NCI-H1092 treated with DMSO at 0.1 percent for 48 hours (cell line): ENCODE measurements at regions not wholly inside any gene's neighbourhood (a gene's known extent, or its start where the extent isn't known, plus 50 kb on each side); places are given as distances from the start of the nearest gene placed in this dataset.
A peak's percentile ranks its signal among the peaks of the same experiment; 100 is the strongest.
"Not testable (repeated sequence)": the region's sequence is repeated elsewhere in the genome, so short reads cannot be mapped to it uniquely, and the experiment has no call there.

Experiments used
- DNase-seq: peaks from one replicate; lab custom pipeline; 2025; lab: John Stamatoyannopoulos, UW

DNA sequence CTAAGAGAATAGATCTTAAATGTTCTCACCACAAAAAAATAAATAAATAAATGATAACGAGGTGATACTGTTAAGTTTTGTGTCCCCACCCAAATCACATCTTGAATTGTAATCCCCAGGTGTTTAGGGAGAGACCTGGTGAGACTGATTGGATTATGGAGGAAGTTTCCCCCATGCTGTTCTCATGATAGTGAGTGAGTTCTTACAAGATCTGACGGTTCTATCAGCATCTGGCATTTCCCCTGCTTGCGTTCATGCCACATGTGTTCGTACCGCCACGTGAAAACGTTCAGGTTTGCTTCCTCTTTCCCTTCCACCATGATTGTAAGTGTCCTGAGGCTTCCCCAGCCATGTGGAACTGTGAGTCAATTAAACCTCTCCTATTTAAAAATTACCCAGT lies 1514.8 kb upstream of the TENM4 start:
- DNase-seq = no peak

GRCh38 chr11:80948781-80949180 lies 1508.0 kb upstream of the TENM4 start:
- DNase-seq = no peak

- DNase-seq = no peak
These were observed 1503.9 kb upstream of the TENM4 start for GRCh38 chr11:80944758-80945157.

DNA sequence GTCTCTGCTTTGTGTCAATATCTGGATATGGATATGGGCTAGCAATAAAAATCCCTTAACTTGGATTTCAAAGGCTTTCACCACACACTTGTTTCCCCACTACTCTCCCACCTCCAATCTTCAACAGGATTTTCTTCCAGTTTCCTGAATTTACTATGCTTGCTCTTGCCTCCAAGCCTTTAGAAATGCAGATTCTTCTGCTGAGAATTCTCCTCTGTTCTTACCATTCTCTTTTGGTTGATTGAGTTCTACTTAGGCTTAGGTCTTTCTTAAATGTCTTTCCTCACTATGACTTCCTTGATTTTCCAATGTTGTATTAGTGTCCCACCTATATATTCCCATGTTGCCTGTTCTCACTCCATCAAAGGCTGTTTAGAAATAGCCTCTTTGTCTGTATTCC lies 1502.4 kb upstream of the TENM4 start:
- no peak for DNase-seq

- no peak for DNase-seq
These were observed 1497.0 kb upstream of the TENM4 start for GRCh38 chr11:80937842-80938241.

DNA sequence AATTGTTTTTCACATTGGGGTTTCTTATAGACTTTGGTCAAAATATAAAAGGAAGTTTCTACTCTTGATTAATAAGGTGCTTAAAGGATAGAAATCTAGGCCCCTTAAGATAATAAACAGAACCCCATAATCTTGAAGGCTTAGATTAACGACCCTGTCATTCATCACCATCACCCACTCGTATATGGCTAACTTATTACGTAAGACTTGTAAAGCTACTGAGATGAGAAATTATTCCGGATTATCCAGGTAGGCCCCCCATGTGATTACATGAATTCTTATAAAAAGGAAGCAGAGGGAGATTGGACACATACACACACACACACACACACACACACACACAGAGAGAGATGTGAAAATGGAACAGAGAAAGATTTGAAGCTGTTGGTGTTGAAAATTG lies 1489.2 kb upstream of the TENM4 start:
- DNase-seq = no peak

DNA sequence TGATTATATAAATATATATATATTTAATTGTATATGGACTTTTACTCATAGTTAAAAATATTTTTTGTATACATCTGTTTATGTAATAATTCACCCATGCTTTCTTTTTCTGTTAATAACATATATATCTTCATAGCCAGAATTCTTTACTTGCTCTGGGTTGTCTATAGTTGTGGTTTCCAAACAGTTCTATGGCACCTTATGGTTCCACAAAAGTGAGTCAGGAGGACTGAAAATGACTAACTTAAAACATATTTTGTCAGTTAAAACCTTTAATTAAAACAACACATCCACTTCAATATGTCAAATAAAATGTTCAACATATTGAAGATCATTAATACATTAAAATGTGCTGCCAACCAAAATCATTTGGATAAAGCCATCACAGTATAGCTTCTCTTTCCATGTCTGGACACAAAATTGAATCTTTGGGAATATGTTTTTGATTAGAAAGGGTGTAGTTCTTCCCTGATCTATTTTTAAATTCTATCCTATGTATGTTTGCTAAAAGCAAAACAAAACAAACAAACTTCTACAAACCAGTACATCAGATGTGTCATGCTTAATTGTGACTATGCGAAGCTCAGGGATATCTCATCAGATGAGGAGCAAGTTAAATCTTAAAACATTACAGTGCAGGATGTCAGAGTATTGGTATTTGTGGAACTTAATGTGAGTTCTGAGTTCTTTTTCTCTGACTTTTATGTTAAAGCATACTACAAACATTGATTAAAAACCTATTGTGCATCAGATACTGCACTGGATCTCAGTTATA lies 1488.4 kb upstream of the TENM4 start:
- DNase-seq = no peak

GRCh38 chr11:80925321-80925720 lies 1484.5 kb upstream of the TENM4 start:
- no peak for DNase-seq

DNA sequence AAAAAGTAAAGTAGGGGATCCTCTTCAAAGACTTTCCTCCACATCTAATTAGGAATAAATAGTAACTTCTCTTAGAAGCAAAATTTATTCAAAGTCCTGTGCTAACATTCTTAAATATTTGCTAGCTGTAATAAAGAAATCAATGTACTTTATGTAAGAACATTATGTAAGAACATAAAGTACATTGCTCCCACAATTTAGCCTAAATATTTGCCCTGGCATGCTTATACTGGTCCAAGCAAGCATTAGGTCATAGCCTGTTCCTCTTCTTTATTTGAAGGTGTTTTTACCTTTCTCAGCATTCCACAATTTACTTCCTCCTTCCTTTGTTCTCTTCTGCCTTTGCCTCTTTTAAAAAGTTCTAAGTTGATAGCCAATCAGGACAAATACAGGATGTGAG lies 1480.5 kb upstream of the TENM4 start:
- not testable (repeated sequence) for DNase-seq

GRCh38 chr11:80916173-80916798 lies 1475.5 kb upstream of the TENM4 start:
- DNase-seq = no peak

GRCh38 chr11:80914311-80914710 lies 1473.5 kb upstream of the TENM4 start:
- DNase-seq = no peak

DNA sequence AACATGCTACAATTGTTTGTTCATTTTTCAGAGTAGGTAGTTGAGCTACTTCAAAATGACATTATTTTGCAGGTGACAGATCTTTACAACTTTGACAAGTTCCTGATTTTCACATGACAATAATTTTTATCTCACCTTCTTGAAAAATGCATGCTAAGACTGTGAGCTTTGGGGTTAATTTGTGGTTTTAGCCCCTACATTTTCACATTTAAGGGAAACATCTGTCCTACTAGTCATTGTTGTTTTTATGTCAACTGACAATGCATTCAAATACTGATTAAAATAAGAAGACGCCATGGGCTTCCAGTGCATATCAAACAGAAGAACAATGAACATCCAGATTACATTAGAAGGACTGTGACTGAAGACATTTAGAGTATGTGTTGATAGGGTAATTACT lies 1470.8 kb upstream of the TENM4 start:
- DNase-seq = no peak

GRCh38 chr11:80900265-80900664 lies 1459.4 kb upstream of the TENM4 start:
- no peak for DNase-seq

DNA sequence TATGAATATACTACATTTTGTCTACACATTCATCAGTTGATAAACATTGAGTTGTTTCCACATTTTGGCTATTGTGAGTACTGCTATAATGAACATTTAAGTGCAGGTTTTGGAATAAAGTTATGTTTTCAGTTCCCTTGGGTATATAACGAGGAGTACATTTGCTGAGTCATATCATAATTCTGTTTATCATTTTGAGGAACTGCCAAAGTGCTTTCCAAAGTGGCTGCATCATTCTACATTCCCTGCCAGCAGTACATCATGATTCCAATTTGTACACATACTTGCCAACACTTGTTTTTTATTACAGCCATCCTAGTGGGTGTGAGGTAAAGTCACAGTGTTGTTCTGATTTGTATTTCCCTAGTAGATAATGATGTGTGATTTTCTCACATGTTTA lies 1458.6 kb upstream of the TENM4 start:
- peak; percentile 26 for DNase-seq

GRCh38 chr11:80898910-80899309 lies 1458.1 kb upstream of the TENM4 start:
- DNase-seq = no peak

DNA sequence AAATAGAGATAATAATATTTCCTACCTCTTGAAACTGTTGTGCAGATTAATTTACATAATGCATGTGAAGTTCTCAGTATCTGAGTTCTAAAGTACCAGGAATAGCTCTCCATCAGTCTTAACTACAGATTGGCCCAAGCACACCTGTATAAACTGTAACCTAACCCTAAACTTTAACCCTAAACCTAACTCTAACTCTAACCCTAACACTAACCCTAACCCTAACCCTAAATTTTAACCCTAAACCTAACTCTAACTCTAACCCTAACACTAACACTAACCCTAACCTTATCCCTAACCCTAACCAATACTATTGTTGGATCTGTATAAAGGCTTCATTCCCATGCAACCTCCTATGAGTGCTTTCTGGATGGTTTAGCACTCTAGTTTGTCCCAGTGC lies 1445.9 kb upstream of the TENM4 start:
- no peak for DNase-seq

DNA sequence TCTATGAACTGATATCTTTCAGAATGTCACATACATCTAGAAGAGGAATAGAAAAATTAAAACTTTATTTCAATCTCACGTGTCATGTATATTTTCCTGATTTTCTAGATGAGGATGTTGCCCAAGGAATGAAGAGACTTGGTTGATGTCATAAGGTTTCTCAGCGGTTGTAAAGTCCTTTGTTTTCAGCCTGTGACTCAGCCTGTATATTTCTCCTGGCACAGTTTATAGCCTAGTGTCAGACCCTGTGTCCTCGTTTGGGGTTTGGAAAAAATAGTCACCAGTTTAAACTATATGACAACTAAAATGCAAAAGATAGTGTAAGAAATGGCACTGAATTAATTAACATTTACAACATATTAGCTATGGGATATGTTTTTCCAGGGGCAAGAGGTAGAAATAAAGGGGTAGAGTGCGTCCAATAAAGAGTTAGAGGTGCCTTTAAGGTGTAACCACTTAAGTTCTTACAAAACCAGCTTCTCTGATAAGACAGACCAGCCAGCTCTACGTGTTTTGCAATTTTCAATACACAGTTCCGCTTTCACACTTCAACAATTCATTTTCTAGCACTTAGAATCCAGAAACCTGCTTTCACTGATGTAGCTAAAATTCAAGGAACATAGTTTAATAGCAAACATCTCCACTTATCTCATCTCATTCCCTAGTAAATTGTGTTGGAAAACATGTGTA lies 1432.6 kb upstream of the TENM4 start:
- DNase-seq = no peak

- no peak for DNase-seq
These were observed 1431.4 kb upstream of the TENM4 start for GRCh38 chr11:80872116-80872728.

- DNase-seq = no peak
These were observed 1428.0 kb upstream of the TENM4 start for GRCh38 chr11:80868831-80869230.

DNA sequence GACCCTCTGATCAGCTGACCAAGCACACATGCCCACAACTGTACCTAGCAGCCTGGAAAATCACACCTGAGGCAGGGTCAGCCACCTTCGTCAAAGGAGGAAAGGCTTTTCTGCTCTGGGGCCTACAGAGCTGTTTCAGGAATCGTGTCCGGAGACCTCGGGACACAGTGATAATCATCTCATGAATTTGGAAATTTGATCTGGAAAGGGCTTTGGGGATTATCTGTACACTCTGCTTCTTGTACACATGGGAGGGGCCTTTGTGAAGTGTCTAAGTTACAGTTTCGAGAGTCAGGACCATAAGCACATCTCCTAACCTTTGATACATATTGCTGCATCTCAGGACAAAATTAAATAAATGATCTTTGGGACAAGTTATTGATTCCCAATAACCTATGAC lies 1421.2 kb upstream of the TENM4 start:
- no peak for DNase-seq

- no peak for DNase-seq
These were observed 1420.4 kb upstream of the TENM4 start for GRCh38 chr11:80861193-80861592.

- no peak for DNase-seq
These were observed 1419.8 kb upstream of the TENM4 start for GRCh38 chr11:80860632-80861031.

DNA sequence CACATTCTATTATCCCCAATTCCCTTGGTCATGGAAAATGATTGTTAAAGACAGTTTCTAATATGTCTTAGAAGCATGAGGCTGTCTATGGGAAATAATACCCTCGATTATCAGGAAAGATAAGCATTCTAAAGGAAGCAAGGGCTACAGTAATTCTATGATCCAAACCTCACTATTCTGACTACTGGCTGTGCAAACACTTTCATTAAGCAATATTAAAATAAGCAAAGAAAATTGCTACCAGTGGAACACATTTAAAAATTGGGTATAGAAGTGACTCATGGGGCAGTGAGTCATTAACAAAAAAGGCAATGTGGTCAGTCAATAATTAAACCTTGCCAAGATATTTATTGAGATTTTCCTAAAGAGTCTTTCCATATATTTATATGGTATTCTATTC lies 1415.2 kb upstream of the TENM4 start:
- DNase-seq = no peak
